ENCODE measurements at regions not wholly inside any gene's neighbourhood (a gene's known extent, or its start where the extent isn't known, plus 50 kb on each side); places are given as distances from the start of the nearest gene placed in this dataset.

DNA sequence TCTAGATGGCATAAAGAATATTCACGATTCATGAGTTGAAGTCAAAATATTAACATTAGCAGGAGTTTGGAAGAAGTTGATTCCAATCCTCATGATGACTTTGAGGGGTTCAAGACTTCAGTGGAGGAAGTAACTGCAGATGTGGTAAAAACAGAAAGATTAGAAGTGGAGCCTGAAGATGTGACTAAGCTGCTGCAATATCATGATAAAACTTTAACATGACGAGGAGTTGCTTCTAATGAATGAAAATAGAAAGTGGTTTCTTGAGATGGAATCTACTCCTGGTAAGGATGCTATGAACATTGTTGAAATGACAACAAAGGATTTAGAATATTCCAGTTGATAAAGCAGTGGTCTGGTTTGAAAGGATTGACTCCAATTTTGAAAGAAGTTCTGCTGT is 70.1 kb upstream of the TMLHE start:
- no peaks in the 10 kb centered on the region for H3K36me3 ChIP-seq (ENCODE audit: control insufficient read depth in 4 of 4, insufficient read depth in 3 of 4, low read depth in 1 of 4, low read length in 3 of 4)
- TF ChIP-seq FOXA2 (IDR thresholded peaks at IDR 0.05) = no peak
- TF ChIP-seq TAF1 (conservative IDR thresholded peaks at IDR 0.05) = no peak
- TF ChIP-seq, protein P1, sequence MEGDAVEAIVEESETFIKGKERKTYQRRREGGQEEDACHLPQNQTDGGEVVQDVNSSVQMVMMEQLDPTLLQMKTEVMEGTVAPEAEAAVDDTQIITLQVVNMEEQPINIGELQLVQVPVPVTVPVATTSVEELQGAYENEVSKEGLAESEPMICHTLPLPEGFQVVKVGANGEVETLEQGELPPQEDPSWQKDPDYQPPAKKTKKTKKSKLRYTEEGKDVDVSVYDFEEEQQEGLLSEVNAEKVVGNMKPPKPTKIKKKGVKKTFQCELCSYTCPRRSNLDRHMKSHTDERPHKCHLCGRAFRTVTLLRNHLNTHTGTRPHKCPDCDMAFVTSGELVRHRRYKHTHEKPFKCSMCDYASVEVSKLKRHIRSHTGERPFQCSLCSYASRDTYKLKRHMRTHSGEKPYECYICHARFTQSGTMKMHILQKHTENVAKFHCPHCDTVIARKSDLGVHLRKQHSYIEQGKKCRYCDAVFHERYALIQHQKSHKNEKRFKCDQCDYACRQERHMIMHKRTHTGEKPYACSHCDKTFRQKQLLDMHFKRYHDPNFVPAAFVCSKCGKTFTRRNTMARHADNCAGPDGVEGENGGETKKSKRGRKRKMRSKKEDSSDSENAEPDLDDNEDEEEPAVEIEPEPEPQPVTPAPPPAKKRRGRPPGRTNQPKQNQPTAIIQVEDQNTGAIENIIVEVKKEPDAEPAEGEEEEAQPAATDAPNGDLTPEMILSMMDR (IDR thresholded peaks at IDR 0.05; ENCODE audit: low read depth, low read length, missing input control) = no peak
- no peak for TF ChIP-seq GABPA (IDR thresholded peaks at IDR 0.05 in 1 of 2, conservative IDR thresholded peaks at IDR 0.05 in 1 of 2)
- TF ChIP-seq, protein P2, sequence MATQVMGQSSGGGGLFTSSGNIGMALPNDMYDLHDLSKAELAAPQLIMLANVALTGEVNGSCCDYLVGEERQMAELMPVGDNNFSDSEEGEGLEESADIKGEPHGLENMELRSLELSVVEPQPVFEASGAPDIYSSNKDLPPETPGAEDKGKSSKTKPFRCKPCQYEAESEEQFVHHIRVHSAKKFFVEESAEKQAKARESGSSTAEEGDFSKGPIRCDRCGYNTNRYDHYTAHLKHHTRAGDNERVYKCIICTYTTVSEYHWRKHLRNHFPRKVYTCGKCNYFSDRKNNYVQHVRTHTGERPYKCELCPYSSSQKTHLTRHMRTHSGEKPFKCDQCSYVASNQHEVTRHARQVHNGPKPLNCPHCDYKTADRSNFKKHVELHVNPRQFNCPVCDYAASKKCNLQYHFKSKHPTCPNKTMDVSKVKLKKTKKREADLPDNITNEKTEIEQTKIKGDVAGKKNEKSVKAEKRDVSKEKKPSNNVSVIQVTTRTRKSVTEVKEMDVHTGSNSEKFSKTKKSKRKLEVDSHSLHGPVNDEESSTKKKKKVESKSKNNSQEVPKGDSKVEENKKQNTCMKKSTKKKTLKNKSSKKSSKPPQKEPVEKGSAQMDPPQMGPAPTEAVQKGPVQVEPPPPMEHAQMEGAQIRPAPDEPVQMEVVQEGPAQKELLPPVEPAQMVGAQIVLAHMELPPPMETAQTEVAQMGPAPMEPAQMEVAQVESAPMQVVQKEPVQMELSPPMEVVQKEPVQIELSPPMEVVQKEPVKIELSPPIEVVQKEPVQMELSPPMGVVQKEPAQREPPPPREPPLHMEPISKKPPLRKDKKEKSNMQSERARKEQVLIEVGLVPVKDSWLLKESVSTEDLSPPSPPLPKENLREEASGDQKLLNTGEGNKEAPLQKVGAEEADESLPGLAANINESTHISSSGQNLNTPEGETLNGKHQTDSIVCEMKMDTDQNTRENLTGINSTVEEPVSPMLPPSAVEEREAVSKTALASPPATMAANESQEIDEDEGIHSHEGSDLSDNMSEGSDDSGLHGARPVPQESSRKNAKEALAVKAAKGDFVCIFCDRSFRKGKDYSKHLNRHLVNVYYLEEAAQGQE (IDR thresholded peaks at IDR 0.05) = no peak
- WGBS = 76% methylated on average over 2 of the region's 2 CpGs
- no peak overlapping the region for H3K4me3 ChIP-seq (ENCODE audit: low read depth in 1 of 3, low read length in 3 of 3)
- DNase-seq (ENCODE audit: low spot score) = no peak
- no peak overlapping the region for H3K9ac ChIP-seq (ENCODE audit: low read depth in 1 of 2, low read length in 2 of 2)
- no peak overlapping the region for H3K27ac ChIP-seq (ENCODE audit: low read depth in 1 of 2, low read length in 2 of 2)
- no peaks in the 10 kb centered on the region for H3K27me3 ChIP-seq (ENCODE audit: control insufficient read depth in 4 of 4, insufficient read depth in 4 of 4, low read length in 3 of 4)
- no peaks in the 10 kb centered on the region for H3K9me3 ChIP-seq (ENCODE audit: control insufficient read depth in 4 of 4, low read length in 3 of 4)
- H3K4me1 ChIP-seq (ENCODE audit: control insufficient read depth in 4 of 4, insufficient read depth in 4 of 4, low read length in 3 of 4) = no peaks in the 10 kb centered on the region

DNA sequence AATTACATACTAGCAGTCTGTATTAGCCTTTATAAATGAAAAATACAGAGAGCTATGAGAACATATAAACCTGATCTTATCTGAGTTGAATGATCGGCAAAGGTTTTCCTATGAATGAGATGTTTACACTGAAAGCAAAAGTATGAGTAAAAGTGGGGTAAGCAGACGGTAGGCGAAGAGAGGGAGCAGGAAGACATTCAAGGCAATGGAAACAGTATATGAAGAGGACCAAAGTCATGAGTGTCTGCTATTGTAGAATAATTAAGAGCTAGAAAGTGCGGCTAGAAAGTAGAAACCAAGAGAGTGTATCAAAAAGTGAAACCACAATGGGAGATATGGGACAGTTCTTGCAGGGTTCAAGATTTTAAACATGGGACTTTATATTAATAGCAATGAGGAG is 67.0 kb upstream of the TMLHE start:
- DNase-seq (ENCODE audit: low spot score) = no peak
- 94% methylated on average over 4 of the region's 4 CpGs for WGBS

DNA sequence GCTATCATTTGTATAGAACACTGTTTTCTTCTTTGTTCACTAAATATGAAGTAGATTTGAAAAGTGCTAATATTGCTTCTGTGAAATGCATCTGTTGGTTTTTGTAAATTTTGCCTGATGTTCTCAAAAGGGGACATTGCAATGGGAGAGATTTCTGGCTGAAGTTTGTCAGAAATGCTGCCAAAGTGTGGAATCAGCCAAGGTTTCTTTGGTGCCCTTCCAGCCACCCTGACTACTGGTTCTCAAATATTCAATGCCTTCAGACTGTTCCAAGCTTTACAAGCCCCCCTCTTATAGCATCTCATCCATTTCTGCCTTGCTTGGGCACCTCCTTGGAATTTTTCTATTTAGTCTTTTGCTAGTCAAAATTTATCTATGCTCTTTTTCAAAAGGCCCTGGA is 60.6 kb upstream of the TMLHE start:
- TF ChIP-seq RXRA (IDR thresholded peaks at IDR 0.05) (no peak), JUND (IDR thresholded peaks at IDR 0.05) (no peak), SP1 (IDR thresholded peaks at IDR 0.05) (no peak), HNF4A (conservative IDR thresholded peaks at IDR 0.05) (no peak), RAD21 (IDR thresholded peaks at IDR 0.05) (no peak), TAF1 (conservative IDR thresholded peaks at IDR 0.05) (no peak)
- TF ChIP-seq, protein P2 (IDR thresholded peaks at IDR 0.05) = no peak
- TF ChIP-seq, protein P3, sequence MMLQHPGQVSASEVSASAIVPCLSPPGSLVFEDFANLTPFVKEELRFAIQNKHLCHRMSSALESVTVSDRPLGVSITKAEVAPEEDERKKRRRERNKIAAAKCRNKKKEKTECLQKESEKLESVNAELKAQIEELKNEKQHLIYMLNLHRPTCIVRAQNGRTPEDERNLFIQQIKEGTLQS (IDR thresholded peaks at IDR 0.05) = no peak
- DNase-seq (ENCODE audit: low spot score) = no peak

More for the DNA sequence above, 67.0 kb upstream of the TMLHE start:
- H3K9me3 ChIP-seq (ENCODE audit: control insufficient read depth in 4 of 4, low read length in 3 of 4) = no peaks in the 10 kb centered on the region
- H3K27me3 ChIP-seq (ENCODE audit: control insufficient read depth in 4 of 4, insufficient read depth in 4 of 4, low read length in 3 of 4) = no peaks in the 10 kb centered on the region
- no peak overlapping the region for H3K9ac ChIP-seq (ENCODE audit: low read depth in 1 of 2, low read length in 2 of 2)
- TF ChIP-seq JUND (IDR thresholded peaks at IDR 0.05) = no peak
- no peak for TF ChIP-seq HNF4A (conservative IDR thresholded peaks at IDR 0.05)
- TF ChIP-seq, protein P4, sequence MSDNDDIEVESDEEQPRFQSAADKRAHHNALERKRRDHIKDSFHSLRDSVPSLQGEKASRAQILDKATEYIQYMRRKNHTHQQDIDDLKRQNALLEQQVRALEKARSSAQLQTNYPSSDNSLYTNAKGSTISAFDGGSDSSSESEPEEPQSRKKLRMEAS (IDR thresholded peaks at IDR 0.05) = no peak
- TF ChIP-seq, protein P3 (IDR thresholded peaks at IDR 0.05) = no peak
- H3K36me3 ChIP-seq (ENCODE audit: control insufficient read depth in 4 of 4, insufficient read depth in 3 of 4, low read depth in 1 of 4, low read length in 3 of 4) = no peaks in the 10 kb centered on the region
- H3K4me1 ChIP-seq (ENCODE audit: control insufficient read depth in 4 of 4, insufficient read depth in 4 of 4, low read length in 3 of 4) = no peaks in the 10 kb centered on the region
- H3K4me3 ChIP-seq (ENCODE audit: low read depth in 1 of 3, low read length in 3 of 3) = no peak overlapping the region
- no peak overlapping the region for H3K27ac ChIP-seq (ENCODE audit: low read depth in 1 of 2, low read length in 2 of 2)

More for the DNA sequence above, 60.6 kb upstream of the TMLHE start:
- Histone ChIP-seq H3K36me3 (ENCODE audit: control insufficient read depth in 4 of 4, insufficient read depth in 3 of 4, low read depth in 1 of 4, low read length in 3 of 4) (no peaks in the 10 kb centered on the region), H3K27ac (ENCODE audit: low read depth in 1 of 2, low read length in 2 of 2) (no peak overlapping the region), H3K9me3 (ENCODE audit: control insufficient read depth in 4 of 4, low read length in 3 of 4) (no peaks in the 10 kb centered on the region), H3K9ac (ENCODE audit: low read depth in 1 of 2, low read length in 2 of 2) (no peak overlapping the region), H3K4me1 (ENCODE audit: control insufficient read depth in 4 of 4, insufficient read depth in 4 of 4, low read length in 3 of 4) (no peaks in the 10 kb centered on the region), H3K4me3 (ENCODE audit: low read depth in 1 of 3, low read length in 3 of 3) (no peak overlapping the region), H3K27me3 (ENCODE audit: control insufficient read depth in 4 of 4, insufficient read depth in 4 of 4, low read length in 3 of 4) (no peaks in the 10 kb centered on the region)

All from liver (tissue), 8 donors.